PC-3 (cell line): ENCODE measurements at regions not wholly inside any gene's neighbourhood (a gene's known extent, or its start where the extent isn't known, plus 50 kb on each side); places are given as distances from the start of the nearest gene placed in this dataset.

Experiments
- ATAC-seq: fragments of 200-7000 bp; cut with Tn5 transposase; 2 replicates; pipeline ENCODE4 v1.9.1; 2020; ENCODE audit warnings: mild to moderate bottlenecking, moderate library complexity
- BruUV-seq: library from RNA; stranded (reverse); fragments of 400-500 nt; replicated peaks from 2 replicates; lab custom pipeline; 2021; lab: Mats Ljungman, UMichigan
- CTCF ChIA-PET: fragments of 300-600 bp; sonication (Branson Sonifier 250); formaldehyde crosslinking; loops from one replicate; lab custom pipeline; 2022; ENCODE audit warnings: antibody characterized with exemption; lab: Charles Lee
- POLR2A ChIA-PET: fragments of 300-600 bp; sonication (Branson Sonifier 250); formaldehyde crosslinking; loops from one replicate; lab custom pipeline; 2022; ENCODE audit warnings: antibody characterized with exemption; ENCODE audit not compliant: unreplicated experiment; lab: Charles Lee
- DNase-seq: peaks from one replicate; pipeline ENCODE4 v3.0.0-alpha.2; 2015
- H2AFZ ChIP-seq: fragments of 300-600 bp; sonication (generic); 2 replicates; pipeline ENCODE4 v1.6.0; 2016; ENCODE audit warnings: antibody characterized with exemption, low read length
- H3F3A ChIP-seq: fragments of 300-600 bp; sonication (generic); one replicate; pipeline ENCODE4 v1.6.0; 2017; ENCODE audit warnings: antibody characterized with exemption, low read length, control low read depth, mild to moderate bottlenecking; ENCODE audit not compliant: unreplicated experiment
- H3K27ac ChIP-seq: fragments of 300-600 bp; sonication (generic); 2 replicates; pipeline ENCODE4 v1.5.1; 2016; ENCODE audit warnings: mild to moderate bottlenecking, low read length
- H3K27me3 ChIP-seq: fragments of 300-600 bp; sonication (generic); 2 replicates; pipeline ENCODE4 v1.6.1; 2016; ENCODE audit warnings: low read length, mixed read lengths
- H3K36me3 ChIP-seq: fragments of 300-600 bp; sonication (generic); 2 replicates; pipeline ENCODE4 v1.6.1; 2016; ENCODE audit warnings: low read depth, mixed run types, low read length, mixed read lengths
- H3K4me1 ChIP-seq: fragments of 300-600 bp; sonication (generic); 2 replicates; pipeline ENCODE4 v1.5.1; 2016; ENCODE audit warnings: low read length; ENCODE audit not compliant: insufficient read depth
- H3K4me2 ChIP-seq: fragments of 300-600 bp; sonication (generic); 2 replicates; pipeline ENCODE4 v1.6.0; 2016; ENCODE audit warnings: low read length
- H3K4me3 ChIP-seq: fragments of 300-600 bp; sonication (generic); 2 replicates; pipeline ENCODE4 v1.5.1; 2016; ENCODE audit warnings: mild to moderate bottlenecking, low read length, mixed read lengths
- H3K79me2 ChIP-seq: fragments of 300-600 bp; sonication (generic); 2 replicates; pipeline ENCODE4 v1.6.1; 2017; ENCODE audit warnings: low read length, mixed read lengths
- H3K9ac ChIP-seq: fragments of 300-600 bp; sonication (generic); 2 replicates; pipeline ENCODE4 v1.6.0; 2016; ENCODE audit warnings: mild to moderate bottlenecking, low read length
- H3K9me2 ChIP-seq: fragments of 300-600 bp; sonication (generic); replicated peaks from 2 replicates; pipeline ENCODE4 v1.6.1; 2016; ENCODE audit warnings: mixed run types, low read length, mixed read lengths
- H3K9me3 ChIP-seq: fragments of 300-600 bp; sonication (generic); 2 replicates; pipeline ENCODE4 v1.6.1; 2016; ENCODE audit warnings: low read length, mixed read lengths
- H4K20me1 ChIP-seq: fragments of 300-600 bp; sonication (generic); 2 replicates; pipeline ENCODE4 v1.6.1; 2016; ENCODE audit warnings: low read length, mixed read lengths
- CTCF ChIP-seq: fragments of 300-600 bp; sonication (generic); conservative IDR thresholded peaks from 2 replicates; pipeline ENCODE4 v1.5.1; 2017; ENCODE audit warnings: antibody characterized with exemption, low read depth, mild to moderate bottlenecking, low read length
- EZH2 ChIP-seq: fragments of 300-600 bp; sonication (generic); IDR thresholded peaks from one replicate; pipeline ENCODE4 v1.6.1; 2017; ENCODE audit warnings: antibody characterized with exemption, mild to moderate bottlenecking, low read length; ENCODE audit not compliant: unreplicated experiment
- EZH2phosphoT487 ChIP-seq: fragments of 300-600 bp; sonication (generic); IDR thresholded peaks from 2 replicates; pipeline ENCODE4 v1.6.1; 2018; ENCODE audit warnings: mild to moderate bottlenecking, antibody characterized with exemption, low read length, borderline replicate concordance
- intact Hi-C: fragments of 100-400 bp; cut with micrococcal nuclease; formaldehyde crosslinking; loops from 2 replicates; pipeline ENCODE4 v1.9.0; 2023

GRCh38 chr11:42713279-42713678 lies 598.5 kb upstream of the API5 start:
- CTCF ChIA-PET: no interaction called here
- no peak overlapping the region for H3K27ac ChIP-seq
- H4K20me1 ChIP-seq: no peaks in the 10 kb centered on the region
- ATAC-seq (no peak), DNase-seq (no peak)
- intact Hi-C loops: no loop called here
- POLR2A ChIA-PET: no interaction called here
- BruUV-seq: no TSS peak
- no peaks in the 10 kb centered on the region for H3K9me3 ChIP-seq
- TF ChIP-seq EZH2phosphoT487 (no peak), CTCF (no peak), EZH2 (no peak)
- H2AFZ ChIP-seq: no peak overlapping the region
- H3K4me1 ChIP-seq: no peaks in the 10 kb centered on the region
- no peak overlapping the region for H3K9ac ChIP-seq
- no peaks in the 10 kb centered on the region for H3K9me2 ChIP-seq
- H3K27me3 ChIP-seq: no peaks in the 10 kb centered on the region
- no peak overlapping the region for H3K4me3 ChIP-seq
- no peaks in the 10 kb centered on the region for H3F3A ChIP-seq
- no peak overlapping the region for H3K4me2 ChIP-seq
- H3K36me3 ChIP-seq: no peaks in the 10 kb centered on the region
- no peaks in the 10 kb centered on the region for H3K79me2 ChIP-seq

- Histone ChIP-seq H3K79me2 (no peaks in the 10 kb centered on the region), H3K4me2 (no peak overlapping the region), H3K36me3 (no peaks in the 10 kb centered on the region), H4K20me1 (no peaks in the 10 kb centered on the region), H3K4me1 (no peaks in the 10 kb centered on the region), H3F3A (no peaks in the 10 kb centered on the region), H3K9ac (no peak overlapping the region), H3K9me2 (no peaks in the 10 kb centered on the region), H3K9me3 (no peaks in the 10 kb centered on the region), H3K27ac (no peak overlapping the region), H3K4me3 (no peak overlapping the region), H2AFZ (no peak overlapping the region), H3K27me3 (no peaks in the 10 kb centered on the region)
- CTCF ChIA-PET: no interaction called here
- POLR2A ChIA-PET: no interaction called here
- intact Hi-C loops: no loop called here
- ATAC-seq (no peak), DNase-seq (no peak)
- TF ChIP-seq EZH2 (no peak), EZH2phosphoT487 (no peak), CTCF (no peak)
- no TSS peak for BruUV-seq
Observed at GRCh38 chr11:42713753-42714152, 598.0 kb upstream of the API5 start.

- Histone ChIP-seq H3F3A (no peaks in the 10 kb centered on the region), H3K27ac (no peak overlapping the region), H3K4me1 (no peaks in the 10 kb centered on the region), H3K9me3 (no peaks in the 10 kb centered on the region; the same call in 1 of the 2 replicates), H3K36me3 (no peaks in the 10 kb centered on the region), H3K4me2 (no peak overlapping the region), H3K79me2 (no peaks in the 10 kb centered on the region), H3K9ac (no peak overlapping the region), H3K9me2 (no peaks in the 10 kb centered on the region), H4K20me1 (no peaks in the 10 kb centered on the region), H2AFZ (no peak overlapping the region), H3K27me3 (no peaks in the 10 kb centered on the region), H3K4me3 (no peak overlapping the region)
- no TSS peak for BruUV-seq
- DNase-seq (no peak), ATAC-seq (no peak)
- no peak for TF ChIP-seq EZH2
- no peak for TF ChIP-seq EZH2phosphoT487
- no peak for TF ChIP-seq CTCF
- POLR2A ChIA-PET: no interaction called here
- intact Hi-C loops: no loop called here
- CTCF ChIA-PET: no interaction called here
Observed at GRCh38 chr11:42720716-42721563, 590.9 kb upstream of the API5 start.
